Sigmoid colon (tissue), 4 donors: ENCODE measurements at regions not wholly inside any gene's neighbourhood (a gene's known extent, or its start where the extent isn't known, plus 50 kb on each side); places are given as distances from the start of the nearest gene placed in this dataset.

Source experiments
- CTCF ChIP-seq, 4 experiments: fragments of 450-650 bp in 3 of 4; fragments of 200-600 bp in 1 of 4; IDR thresholded peaks; one replicate each; pipeline ENCODE4 v1.5.1; 2016 to 2019; ENCODE audit warnings: antibody characterized with exemption in 4 of 4, mild to moderate bottlenecking in 3 of 4, moderate library complexity in 2 of 4
- POLR2A ChIP-seq, 2 donors: fragments of 450-650 bp; IDR thresholded peaks; one replicate each; pipeline ENCODE4 v1.6.1; 2016; ENCODE audit warnings: antibody characterized with exemption in 2 of 2, mild to moderate bottlenecking in 2 of 2, moderate library complexity in 2 of 2
- POLR2AphosphoS5 ChIP-seq, 4 donors: sonication (generic); formaldehyde crosslinking; IDR thresholded peaks; one replicate each; pipeline ENCODE4 v1.6.1; 2017; ENCODE audit warnings: antibody characterized with exemption in 4 of 4

- TF ChIP-seq CTCF (IDR thresholded peaks at IDR 0.05) (no peak), POLR2AphosphoS5 (IDR thresholded peaks at IDR 0.05) (no peak), POLR2A (IDR thresholded peaks at IDR 0.05) (no peak)
Observed at GRCh38 chr1:232532901-232533300, 97.0 kb downstream of the SIPA1L2 start.
